ENCODE measurements at regions not wholly inside any gene's neighbourhood (a gene's known extent, or its start where the extent isn't known, plus 50 kb on each side); places are given as distances from the start of the nearest gene placed in this dataset.
"Not testable (repeated sequence)": the region's sequence is repeated elsewhere in the genome, so short reads cannot be mapped to it uniquely, and the experiment has no call there.

GRCh38 chr6:12348530-12349511 is 58.7 kb downstream of the EDN1 start:
- DNase-seq (ENCODE audit: extremely low read depth, low read depth) = peak; percentile 73

GRCh38 chr6:12350644-12351170 is 60.5 kb downstream of the EDN1 start:
- DNase-seq (ENCODE audit: extremely low read depth, low read depth) = no peak

GRCh38 chr6:12351672-12352071 is 61.5 kb downstream of the EDN1 start:
- DNase-seq (ENCODE audit: extremely low read depth, low read depth) = no peak

GRCh38 chr6:12353731-12354130 is 63.6 kb downstream of the EDN1 start:
- DNase-seq (ENCODE audit: extremely low read depth, low read depth) = no peak

- no peak for DNase-seq (ENCODE audit: extremely low read depth, low read depth)
Measured at GRCh38 chr6:12354499-12354898, 64.3 kb downstream of the EDN1 start.

GRCh38 chr6:12355354-12355753 is 65.2 kb downstream of the EDN1 start:
- no peak for DNase-seq (ENCODE audit: extremely low read depth, low read depth)

- no peak for DNase-seq (ENCODE audit: extremely low read depth, low read depth)
Measured at GRCh38 chr6:12356431-12356830, 66.3 kb downstream of the EDN1 start.

GRCh38 chr6:12356983-12357972 is 67.1 kb downstream of the EDN1 start:
- no peak for DNase-seq (ENCODE audit: extremely low read depth, low read depth)

- no peak for DNase-seq (ENCODE audit: extremely low read depth, low read depth)
Measured at GRCh38 chr6:12359036-12359435, 68.9 kb downstream of the EDN1 start.

- DNase-seq (ENCODE audit: extremely low read depth, low read depth) = no peak
Measured at GRCh38 chr6:12361042-12361765, 71.0 kb downstream of the EDN1 start.

GRCh38 chr6:12363277-12363650 is 73.1 kb downstream of the EDN1 start:
- DNase-seq (ENCODE audit: extremely low read depth, low read depth) = not testable (repeated sequence)

GRCh38 chr6:12363651-12364381 is 73.7 kb downstream of the EDN1 start:
- DNase-seq (ENCODE audit: extremely low read depth, low read depth) = no peak

GRCh38 chr6:12364621-12365020 is 74.5 kb downstream of the EDN1 start:
- DNase-seq (ENCODE audit: extremely low read depth, low read depth) = no peak

GRCh38 chr6:12366731-12367130 is 76.6 kb downstream of the EDN1 start:
- DNase-seq (ENCODE audit: extremely low read depth, low read depth) = no peak

GRCh38 chr6:12367412-12367811 is 77.3 kb downstream of the EDN1 start:
- DNase-seq (ENCODE audit: extremely low read depth, low read depth) = no peak

- DNase-seq (ENCODE audit: extremely low read depth, low read depth) = no peak
Measured at GRCh38 chr6:12369355-12369754, 79.2 kb downstream of the EDN1 start.

GRCh38 chr6:12369781-12370262 is 79.7 kb downstream of the EDN1 start:
- DNase-seq (ENCODE audit: extremely low read depth, low read depth) = no peak

GRCh38 chr6:12371151-12371550 is 81.0 kb downstream of the EDN1 start:
- DNase-seq (ENCODE audit: extremely low read depth, low read depth) = no peak

GRCh38 chr6:12371641-12372146 is 81.5 kb downstream of the EDN1 start:
- DNase-seq (ENCODE audit: extremely low read depth, low read depth) = peak; percentile 22
